H9 (cell line): ENCODE measurements at regions not wholly inside any gene's neighbourhood (a gene's known extent, or its start where the extent isn't known, plus 50 kb on each side); places are given as distances from the start of the nearest gene placed in this dataset.

ENCODE experiments used
- DNase-seq: peaks from one replicate; pipeline ENCODE4 v3.0.0-alpha.2; 2017
- H2AFZ ChIP-seq: one replicate; pipeline ENCODE4 v1.6.1; 2013; ENCODE audit warnings: mild to moderate bottlenecking, low read length, control low read depth, moderate library complexity
- H2AK5ac ChIP-seq: 2 replicates; pipeline ENCODE4 v1.6.1; 2013; ENCODE audit warnings: low read length, control low read depth, mixed read lengths; ENCODE audit not compliant: insufficient read length
- H2BK120ac ChIP-seq: one replicate; pipeline ENCODE4 v1.6.1; 2013; ENCODE audit warnings: low read depth, mild to moderate bottlenecking, low read length, control low read depth, inconsistent platforms; ENCODE audit not compliant: poor library complexity, severe bottlenecking
- H2BK12ac ChIP-seq: 2 replicates; pipeline ENCODE4 v1.6.1; 2013; ENCODE audit warnings: low read length, control low read depth, mixed read lengths, low read depth; ENCODE audit not compliant: insufficient read length
- H2BK15ac ChIP-seq: 2 replicates; pipeline ENCODE4 v1.6.1; 2013; ENCODE audit warnings: low read depth, low read length, control low read depth
- H2BK20ac ChIP-seq: one replicate; pipeline ENCODE4 v1.6.1; 2013; ENCODE audit warnings: low read depth, mild to moderate bottlenecking, low read length, control low read depth, inconsistent platforms; ENCODE audit not compliant: poor library complexity, severe bottlenecking
- H2BK5ac ChIP-seq: 2 replicates; pipeline ENCODE4 v1.6.1; 2013; ENCODE audit warnings: low read length, control low read depth, mixed read lengths; ENCODE audit not compliant: insufficient read length
- H3K14ac ChIP-seq: 2 replicates; pipeline ENCODE4 v1.6.1; 2013; ENCODE audit warnings: low read length, control low read depth; ENCODE audit not compliant: insufficient read depth
- H3K18ac ChIP-seq: 2 replicates; pipeline ENCODE4 v1.6.1; 2013; ENCODE audit warnings: low read depth, mild to moderate bottlenecking, mixed read lengths, low read length, control low read depth; ENCODE audit not compliant: insufficient read length
- H3K23ac ChIP-seq: 2 replicates; pipeline ENCODE4 v1.6.1; 2013; ENCODE audit warnings: low read length, control low read depth, mixed read lengths, low read depth; ENCODE audit not compliant: insufficient read length
- H3K23me2 ChIP-seq: 2 replicates; pipeline ENCODE4 v1.6.1; 2013; ENCODE audit warnings: low read depth, mild to moderate bottlenecking, mixed read lengths, low read length, control low read depth; ENCODE audit not compliant: insufficient read length, poor library complexity, severe bottlenecking
- H3K27ac ChIP-seq: 2 replicates; pipeline ENCODE4 v1.5.1; 2013; ENCODE audit warnings: low read length, control low read depth, mixed read lengths, low read depth; ENCODE audit not compliant: insufficient read length
- H3K27me3 ChIP-seq: 2 replicates; pipeline ENCODE4 v1.6.1; 2013; ENCODE audit warnings: low read length, control low read depth, inconsistent platforms; ENCODE audit not compliant: insufficient read depth
- H3K4ac ChIP-seq: 2 replicates; pipeline ENCODE4 v1.6.1; 2013; ENCODE audit warnings: low read depth, mild to moderate bottlenecking, control low read depth, inconsistent platforms, low read length, moderate library complexity
- H3K4me1 ChIP-seq: 2 replicates; pipeline ENCODE4 v1.6.1; 2013; ENCODE audit warnings: low read length, control low read depth, inconsistent platforms; ENCODE audit not compliant: insufficient read depth
- H3K4me2 ChIP-seq: 2 replicates; pipeline ENCODE4 v1.6.1; 2013; ENCODE audit warnings: low read length, control low read depth, mixed read lengths; ENCODE audit not compliant: insufficient read length, insufficient read depth
- H3K56ac ChIP-seq: 2 replicates; pipeline ENCODE4 v1.6.1; 2013; ENCODE audit warnings: low read depth, mild to moderate bottlenecking, mixed read lengths, low read length, control low read depth; ENCODE audit not compliant: insufficient read length
- H3K79me1 ChIP-seq: 2 replicates; pipeline ENCODE4 v1.6.1; 2013; ENCODE audit warnings: low read depth, mild to moderate bottlenecking, moderate library complexity, low read length, control low read depth, inconsistent platforms; ENCODE audit not compliant: insufficient read depth, poor library complexity, severe bottlenecking
- H3K79me2 ChIP-seq: 2 replicates; pipeline ENCODE4 v1.6.1; 2013; ENCODE audit warnings: low read length, control low read depth, inconsistent platforms; ENCODE audit not compliant: insufficient read depth
- H3K9ac ChIP-seq: 2 replicates; pipeline ENCODE4 v1.6.1; 2013; ENCODE audit warnings: low read length, control low read depth, mixed read lengths; ENCODE audit not compliant: insufficient read length; ENCODE audit errors: extremely low read depth
- H3K9me3 ChIP-seq: one replicate; pipeline ENCODE4 v1.6.1; 2013; ENCODE audit warnings: low read depth, low read length, inconsistent platforms; ENCODE audit not compliant: control insufficient read depth
- H3T11ph ChIP-seq: one replicate; pipeline ENCODE4 v1.6.1; 2013; ENCODE audit warnings: mild to moderate bottlenecking, low read length, control low read depth, inconsistent platforms
- H4K20me1 ChIP-seq: one replicate; pipeline ENCODE4 v1.6.1; 2013; ENCODE audit not compliant: control insufficient read depth, insufficient read length, insufficient read depth
- H4K5ac ChIP-seq: 2 replicates; pipeline ENCODE4 v1.6.1; 2013; ENCODE audit warnings: low read depth, mild to moderate bottlenecking, mixed read lengths, low read length, control low read depth; ENCODE audit not compliant: insufficient read length
- H4K8ac ChIP-seq: replicated peaks from 2 replicates; pipeline ENCODE4 v1.6.1; 2013; ENCODE audit warnings: low read length, control low read depth, mixed read lengths, low read depth; ENCODE audit not compliant: insufficient read length
- H4K91ac ChIP-seq: 2 replicates; pipeline ENCODE4 v1.6.1; 2013; ENCODE audit warnings: low read depth, mild to moderate bottlenecking, moderate library complexity, mixed read lengths, low read length, control low read depth; ENCODE audit not compliant: insufficient read length
- H3K27ac Mint-ChIP-seq, 3 experiments: 2 replicates in 2 of 3; 3 replicates in 1 of 3; pipeline ENCODE4 v1.8.0; 2020 to 2021; ENCODE audit warnings: mixed read lengths in 3 of 3, mild to moderate bottlenecking in 1 of 3, moderate library complexity in 1 of 3
- H3K27me3 Mint-ChIP-seq: 2 replicates; pipeline ENCODE4 v1.8.0; 2021; ENCODE audit warnings: low read depth, mild to moderate bottlenecking, moderate library complexity, mixed read lengths
- H3K36me3 Mint-ChIP-seq, 3 experiments: 2 replicates in 2 of 3; 3 replicates in 1 of 3; pipeline ENCODE4 v1.8.0; 2020 to 2021; ENCODE audit warnings: low read depth in 3 of 3, mixed read lengths in 3 of 3; ENCODE audit not compliant: insufficient read depth in 1 of 3
- H3K4me1 Mint-ChIP-seq, 2 experiments: 2 replicates each; pipeline ENCODE4 v1.8.0; 2020; ENCODE audit warnings: mixed read lengths in 2 of 2
- H3K4me3 Mint-ChIP-seq, 2 experiments: 2 replicates in 1 of 2; 3 replicates in 1 of 2; pipeline ENCODE4 v1.8.0; 2020 to 2021; ENCODE audit warnings: mild to moderate bottlenecking in 2 of 2, mixed read lengths in 2 of 2, moderate library complexity in 1 of 2
- H3K9me3 Mint-ChIP-seq, 2 experiments: 2 replicates in 1 of 2; 3 replicates in 1 of 2; pipeline ENCODE4 v1.8.0; 2020; ENCODE audit warnings: mild to moderate bottlenecking in 2 of 2, mixed read lengths in 2 of 2, moderate library complexity in 1 of 2
- CTCF ChIP-seq: fragments of 200-600 bp; sonication (generic); conservative IDR thresholded peaks from 3 replicates; pipeline ENCODE4 v1.8.0; 2021; ENCODE audit warnings: antibody characterized with exemption, mild to moderate bottlenecking
- WGBS: extraction: QIAGEN DNeasy Blood & Tissue Kit; methylation state at CpG from one replicate; pipeline ENCODE4 v1.1.7; 2013; ENCODE audit warnings: missing lambda C conversion rate, low lambda C conversion rate, mixed read lengths; ENCODE audit not compliant: insufficient read length; ENCODE audit errors: extremely low coverage; 5-methylcytosine and 5-hydroxymethylcytosine counted together

- no peak overlapping the region for H3K56ac ChIP-seq
- H3K9me3 ChIP-seq = no peaks in the 10 kb centered on the region
- H3K14ac ChIP-seq = no peak overlapping the region
- H4K5ac ChIP-seq = no peak overlapping the region
- no peak overlapping the region for H2AK5ac ChIP-seq
- H4K20me1 ChIP-seq = no peaks in the 10 kb centered on the region
- H2BK15ac ChIP-seq = no peak overlapping the region
- H3K4ac ChIP-seq = no peak overlapping the region
- Mint-ChIP-seq H3K9me3 (peaks cover 27 to 29% of the 10 kb centered on the region in 2 experiments), H3K27ac (no peak overlapping the region), H3K4me3 (no peak overlapping the region), H3K27me3 (peaks cover 6% of the 10 kb centered on the region), H3K4me1 (peaks cover 9 to 13% of the 10 kb centered on the region in 2 experiments), H3K36me3 (peaks cover 2 to 6% (median 5%) of the 10 kb centered on the region in 3 experiments; a peak in 4 of 7 replicates)
- H3K18ac ChIP-seq = no peak overlapping the region
- no peak overlapping the region for H3K27ac ChIP-seq
- H4K91ac ChIP-seq = no peak overlapping the region
- H2BK20ac ChIP-seq = no peak overlapping the region
- TF ChIP-seq CTCF = no peak
- H3K23me2 ChIP-seq = no peaks in the 10 kb centered on the region
- WGBS = no CpG with 5 or more reads among the region's 5 CpGs
- H3K23ac ChIP-seq = no peak overlapping the region
- H2BK5ac ChIP-seq = no peak overlapping the region
- H2AFZ ChIP-seq = no peak overlapping the region
- H2BK12ac ChIP-seq = no peak overlapping the region
- H3K27me3 ChIP-seq = no peaks in the 10 kb centered on the region
- DNase-seq = no peak
- no peak overlapping the region for H2BK120ac ChIP-seq
- no peak overlapping the region for H4K8ac ChIP-seq
- no peak overlapping the region for H3T11ph ChIP-seq
- no peaks in the 10 kb centered on the region for H3K4me1 ChIP-seq
- H3K9ac ChIP-seq = no peak overlapping the region
- no peaks in the 10 kb centered on the region for H3K79me2 ChIP-seq
- H3K4me2 ChIP-seq = no peak overlapping the region
- H3K79me1 ChIP-seq = no peaks in the 10 kb centered on the region
These were observed 141.1 kb downstream of the NDUFA10 start for GRCh38 chr2:239884051-239884405.
